Sigmoid colon (tissue), 6 donors: ENCODE measurements at regions not wholly inside any gene's neighbourhood (a gene's known extent, or its start where the extent isn't known, plus 50 kb on each side); places are given as distances from the start of the nearest gene placed in this dataset.

Source experiments
- DNase-seq: peaks from one replicate; pipeline ENCODE4 v3.0.0-alpha.2; 2019
- H3K27ac ChIP-seq, 4 donors: fragments of 200-600 bp; sonication (generic); one replicate each; pipeline ENCODE4 v1.5.1; 2016 to 2019; ENCODE audit warnings: mild to moderate bottlenecking in 1 of 4
- H3K27me3 ChIP-seq, 3 donors: fragments of 200-600 bp; sonication (generic); one replicate each; pipeline ENCODE4 v1.5.1; 2019; ENCODE audit warnings: mild to moderate bottlenecking in 1 of 3
- H3K36me3 ChIP-seq, 4 donors: fragments of 200-600 bp; sonication (generic); one replicate each; pipeline ENCODE4 v1.5.1; 2016 to 2019
- H3K4me1 ChIP-seq, 4 donors: fragments of 200-600 bp; sonication (generic); one replicate each; pipeline ENCODE4 v1.5.1; 2017 to 2019
- H3K4me3 ChIP-seq, 4 donors: fragments of 200-600 bp; sonication (generic); one replicate each; pipeline ENCODE4 v1.5.1; 2017 to 2019; ENCODE audit warnings: mild to moderate bottlenecking in 2 of 4, moderate library complexity in 1 of 4
- H3K9me3 ChIP-seq, 4 donors: fragments of 200-600 bp in 3 of 4; sonication (generic) in 3 of 4; one replicate each; pipeline versions ENCODE4 v1.5.1 to v1.6.1; 2013 to 2019
- CTCF ChIP-seq, 4 experiments: fragments of 450-650 bp in 3 of 4; fragments of 200-600 bp in 1 of 4; IDR thresholded peaks; one replicate each; pipeline ENCODE4 v1.5.1; 2016 to 2019; ENCODE audit warnings: antibody characterized with exemption in 4 of 4, mild to moderate bottlenecking in 3 of 4, moderate library complexity in 2 of 4
- EP300 ChIP-seq, 4 donors: sonication (generic); formaldehyde crosslinking; IDR thresholded peaks; one replicate each; pipeline ENCODE4 v1.6.1; 2017; ENCODE audit warnings: antibody characterized with exemption in 4 of 4
- POLR2A ChIP-seq, 2 donors: fragments of 450-650 bp; IDR thresholded peaks; one replicate each; pipeline ENCODE4 v1.6.1; 2016; ENCODE audit warnings: antibody characterized with exemption in 2 of 2, mild to moderate bottlenecking in 2 of 2, moderate library complexity in 2 of 2
- POLR2AphosphoS5 ChIP-seq, 4 donors: sonication (generic); formaldehyde crosslinking; IDR thresholded peaks; one replicate each; pipeline ENCODE4 v1.6.1; 2017; ENCODE audit warnings: antibody characterized with exemption in 4 of 4
- WGBS, 2 donors: extraction: QIAGEN DNeasy Blood & Tissue Kit; methylation state at CpG; one replicate each; pipeline ENCODE4 v1.1.7; 2013; 5-methylcytosine and 5-hydroxymethylcytosine counted together
- intact Hi-C: fragments of 100-400 bp; cut with DNase I; formaldehyde crosslinking; loops from one replicate; pipeline ENCODE4 v1.15.1; 2023
- donor health status: healthy with polysubstance abuse.
- donor health status: healthy.

DNA sequence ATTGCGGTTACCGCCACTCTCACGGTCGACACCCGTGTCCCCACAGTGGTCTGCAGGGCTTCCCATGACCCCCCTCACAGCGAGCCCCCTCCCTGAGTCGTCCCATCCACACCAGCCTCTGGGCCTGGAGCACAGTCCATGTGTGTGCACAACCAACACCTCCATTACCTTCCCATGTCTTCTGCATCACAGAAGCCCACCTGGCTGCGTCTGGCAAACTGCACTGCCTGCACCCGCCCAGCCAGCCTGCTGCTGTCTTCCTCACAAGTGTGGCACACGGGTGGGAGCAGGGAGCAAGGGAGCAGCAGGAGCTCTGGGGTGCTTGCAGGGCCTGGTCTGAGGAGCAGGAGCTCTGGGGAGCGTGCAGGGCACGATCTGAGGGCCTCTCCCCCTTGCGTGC, 415.3 kb upstream of the IRX4 start:
- Histone ChIP-seq H3K36me3 (no peaks in the 10 kb centered on the region), H3K9me3 (no peaks in the 10 kb centered on the region), H3K27me3 (no peaks in the 10 kb centered on the region), H3K4me1 (no peaks in the 10 kb centered on the region), H3K4me3 (no peak overlapping the region), H3K27ac (no peak overlapping the region)
- 76 to 84% methylated on average over 13 of the region's 13 CpGs for WGBS, 2 donors
- peak; percentile 45 for DNase-seq
- intact Hi-C loops: no loop called here
- no peak for TF ChIP-seq EP300 (IDR thresholded peaks at IDR 0.05)

DNA sequence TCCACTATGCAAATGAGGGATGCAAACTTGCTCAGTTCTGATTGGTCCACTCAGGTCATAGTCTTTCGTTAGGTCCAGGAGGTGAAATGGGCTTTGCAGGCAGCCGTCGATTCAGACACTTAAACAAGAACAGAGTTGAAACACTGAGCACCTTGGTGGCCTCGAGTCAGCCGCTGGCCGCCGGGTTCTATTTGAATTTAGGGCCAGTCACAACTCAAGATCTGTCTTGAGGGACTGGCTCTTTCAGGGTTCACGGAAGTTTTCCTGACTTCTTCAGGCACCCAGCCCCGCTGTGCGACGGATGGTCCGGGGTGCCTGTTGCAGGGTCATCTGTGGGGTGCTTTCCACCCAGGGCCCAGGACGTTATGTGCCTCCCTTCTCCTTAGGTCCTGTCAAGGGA, 412.8 kb upstream of the IRX4 start:
- TF ChIP-seq CTCF (IDR thresholded peaks at IDR 0.05) (no peak), POLR2A (IDR thresholded peaks at IDR 0.05) (no peak), EP300 (IDR thresholded peaks at IDR 0.05) (no peak), POLR2AphosphoS5 (IDR thresholded peaks at IDR 0.05) (no peak)
- intact Hi-C loops: no loop called here
- H3K27ac ChIP-seq: no peak overlapping the region
- no peaks in the 10 kb centered on the region for H3K9me3 ChIP-seq
- no peaks in the 10 kb centered on the region for H3K4me1 ChIP-seq
- 88 to 90% methylated on average over 13 of the region's 13 CpGs for WGBS, 2 donors
- H3K36me3 ChIP-seq: no peaks in the 10 kb centered on the region
- peak; percentile 28 for DNase-seq
- H3K27me3 ChIP-seq: no peaks in the 10 kb centered on the region
- no peak overlapping the region for H3K4me3 ChIP-seq

DNA sequence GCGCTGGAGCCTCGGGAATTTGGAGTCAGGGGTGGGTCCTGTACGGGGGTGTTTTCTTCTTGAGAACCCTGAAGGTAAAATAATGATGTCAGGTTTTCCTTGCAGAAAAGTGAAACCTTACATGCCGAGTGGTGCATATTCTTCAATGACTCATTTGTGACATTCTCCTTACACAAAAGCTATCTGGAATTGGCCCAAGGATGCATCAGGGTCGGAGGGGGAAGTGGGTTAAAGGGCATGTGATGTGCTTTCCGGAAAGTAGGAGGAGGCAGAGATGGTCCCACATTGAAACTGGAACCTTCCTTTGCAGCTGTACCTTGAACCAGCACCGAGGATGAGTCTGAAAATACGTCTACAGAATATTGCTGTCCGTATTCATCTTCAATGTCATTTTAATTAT, 411.2 kb upstream of the IRX4 start:
- 71 to 79% methylated on average over 9 of the region's 9 CpGs for WGBS, 2 donors
- Histone ChIP-seq H3K27me3 (no peaks in the 10 kb centered on the region), H3K9me3 (no peaks in the 10 kb centered on the region), H3K4me1 (no peaks in the 10 kb centered on the region), H3K36me3 (no peaks in the 10 kb centered on the region), H3K4me3 (no peak overlapping the region), H3K27ac (no peak overlapping the region)
- intact Hi-C loops: no loop called here
- TF ChIP-seq CTCF (IDR thresholded peaks at IDR 0.05): no peak
- peak; percentile 8 for DNase-seq

DNA sequence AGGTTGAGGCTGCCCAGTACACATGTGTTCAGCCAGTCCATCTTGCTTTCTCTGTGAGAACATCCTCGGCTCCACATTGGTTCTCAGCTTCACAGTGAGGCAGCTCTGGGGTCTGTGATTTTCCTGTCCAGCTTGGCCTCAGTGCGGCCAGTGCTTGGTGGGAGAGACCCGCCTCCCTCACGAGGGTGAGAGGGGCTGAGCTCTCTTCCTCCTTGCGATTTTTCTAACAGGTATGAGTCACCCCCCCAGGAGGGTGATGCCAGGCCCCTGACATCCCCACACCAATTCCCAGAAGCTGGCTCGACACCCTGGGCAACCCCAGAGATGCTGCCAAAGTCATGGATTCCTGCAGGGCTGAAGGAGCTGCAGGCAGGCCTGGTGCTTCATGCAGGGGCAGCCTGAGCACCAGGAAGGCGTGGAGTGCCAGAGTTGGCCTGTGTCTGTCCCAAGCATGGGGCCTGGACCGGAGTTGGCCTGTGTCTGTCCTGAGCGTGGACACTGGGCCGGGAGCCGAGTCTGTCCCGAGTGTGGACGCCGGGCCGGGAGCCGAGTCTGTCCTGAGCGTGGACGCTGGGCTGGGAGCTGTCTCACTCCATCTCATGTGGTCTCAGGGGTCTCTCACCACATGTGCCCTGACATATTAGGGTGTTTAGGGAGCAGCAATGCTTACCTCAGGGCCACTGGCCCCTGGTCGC, 408.6 kb upstream of the IRX4 start:
- no peaks in the 10 kb centered on the region for H3K36me3 ChIP-seq

GRCh38 chr5:2289380-2289779, 406.7 kb upstream of the IRX4 start:
- peak; percentile 44 for DNase-seq
- Histone ChIP-seq H3K9me3 (no peaks in the 10 kb centered on the region), H3K36me3 (no peaks in the 10 kb centered on the region), H3K27ac (no peak overlapping the region), H3K27me3 (no peaks in the 10 kb centered on the region), H3K4me3 (no peak overlapping the region), H3K4me1 (no peaks in the 10 kb centered on the region)
- intact Hi-C loops: no loop called here
- TF ChIP-seq CTCF (IDR thresholded peaks at IDR 0.05) (no peak), POLR2A (IDR thresholded peaks at IDR 0.05) (no peak), POLR2AphosphoS5 (IDR thresholded peaks at IDR 0.05) (no peak), EP300 (IDR thresholded peaks at IDR 0.05) (no peak)
- WGBS, 2 donors: 95% methylated on average over 8 of the region's 8 CpGs

More for the DNA sequence above, 408.6 kb upstream of the IRX4 start:
- 92 to 93% methylated on average over 19 of the region's 19 CpGs for WGBS, 2 donors
- intact Hi-C loops: no loop called here
- DNase-seq: peak; percentile 61
- no peaks in the 10 kb centered on the region for H3K27me3 ChIP-seq
- TF ChIP-seq POLR2AphosphoS5 (IDR thresholded peaks at IDR 0.05): no peak
- TF ChIP-seq POLR2A (IDR thresholded peaks at IDR 0.05): no peak
- no peak for TF ChIP-seq EP300 (IDR thresholded peaks at IDR 0.05)
- TF ChIP-seq CTCF (IDR thresholded peaks at IDR 0.05): no peak
- H3K4me1 ChIP-seq: no peaks in the 10 kb centered on the region
- no peaks in the 10 kb centered on the region for H3K9me3 ChIP-seq
- H3K4me3 ChIP-seq: no peak overlapping the region
- H3K27ac ChIP-seq: no peak overlapping the region
